ENCODE measurements at regions not wholly inside any gene's neighbourhood (a gene's known extent, or its start where the extent isn't known, plus 50 kb on each side); places are given as distances from the start of the nearest gene placed in this dataset.

DNA sequence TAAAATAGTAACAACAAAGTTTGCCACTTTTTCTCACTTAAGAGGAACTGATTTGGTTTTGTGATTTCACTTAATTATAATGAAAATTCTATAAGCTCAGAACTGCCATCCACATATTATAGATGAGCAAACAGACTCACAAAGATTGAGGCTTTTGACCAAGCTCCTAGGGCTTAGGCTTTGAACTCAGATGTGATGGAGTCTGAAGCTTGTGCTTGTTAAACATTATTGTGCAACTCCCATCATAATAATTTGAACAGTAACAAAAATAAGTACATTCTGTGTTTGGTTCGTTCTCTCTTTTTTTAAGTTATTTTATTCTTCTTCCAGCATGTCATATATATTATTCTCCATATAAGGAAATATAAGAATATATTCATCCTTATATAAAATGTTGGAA is 403.4 kb downstream of the PTPRC start:
- Histone ChIP-seq H3K27ac (ENCODE audit: low read depth in 1 of 3, low read length in 2 of 3) (no peak overlapping the region), H3K36me3 (ENCODE audit: control insufficient read depth in 3 of 3, insufficient read depth in 2 of 3, low read depth in 1 of 3, low read length in 3 of 3) (no peaks in the 10 kb centered on the region), H3K4me3 (ENCODE audit: low read depth in 1 of 3, low read length in 3 of 3) (no peak overlapping the region), H3K4me1 (ENCODE audit: control insufficient read depth in 3 of 3, insufficient read depth in 2 of 3, low read depth in 1 of 3, low read length in 2 of 3) (no peaks in the 10 kb centered on the region), H3K9me3 (ENCODE audit: control insufficient read depth in 2 of 2, insufficient read depth in 1 of 2, low read depth in 1 of 2, low read length in 1 of 2) (no peaks in the 10 kb centered on the region), H3K27me3 (ENCODE audit: control insufficient read depth in 3 of 3, insufficient read depth in 3 of 3, low read length in 3 of 3) (no peaks in the 10 kb centered on the region)
- no peak for DNase-seq
- no peak for FAIRE-seq
- WGBS, 3 donors: 81 to 86% (median 82%) methylated on average over 1 of the region's 1 CpG

DNA sequence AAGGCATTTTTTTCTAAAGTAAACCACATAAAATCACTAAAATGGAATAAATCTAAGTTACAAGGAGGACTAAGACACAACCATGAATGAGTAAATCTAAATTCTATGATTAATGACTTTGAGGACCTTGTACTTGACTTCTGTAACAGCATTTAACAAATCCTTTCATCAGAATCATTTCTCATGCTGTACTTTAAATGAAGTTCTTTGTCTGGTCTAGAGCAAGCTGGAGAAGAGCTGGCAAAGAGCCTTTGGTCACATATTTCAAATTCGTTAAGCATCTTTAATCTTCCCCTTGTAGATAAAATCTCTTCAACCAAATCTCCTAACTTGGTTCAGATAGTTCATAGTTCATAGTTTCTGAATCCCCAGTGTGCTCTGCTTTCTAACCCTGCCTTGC is 405.4 kb downstream of the PTPRC start:
- Histone ChIP-seq H3K4me3 (ENCODE audit: low read depth in 1 of 3, low read length in 3 of 3) (no peak overlapping the region), H3K36me3 (ENCODE audit: control insufficient read depth in 3 of 3, insufficient read depth in 2 of 3, low read depth in 1 of 3, low read length in 3 of 3) (no peaks in the 10 kb centered on the region), H3K27me3 (ENCODE audit: control insufficient read depth in 3 of 3, insufficient read depth in 3 of 3, low read length in 3 of 3) (no peaks in the 10 kb centered on the region), H3K4me1 (ENCODE audit: control insufficient read depth in 3 of 3, insufficient read depth in 2 of 3, low read depth in 1 of 3, low read length in 2 of 3) (no peaks in the 10 kb centered on the region), H3K27ac (ENCODE audit: low read depth in 1 of 3, low read length in 2 of 3) (no peak overlapping the region), H3K9me3 (ENCODE audit: control insufficient read depth in 2 of 2, insufficient read depth in 1 of 2, low read depth in 1 of 2, low read length in 1 of 2) (no peaks in the 10 kb centered on the region)
- FAIRE-seq (no peak), DNase-seq (no peak)
- 50 to 59% (median 54%) methylated on average over 1 of the region's 1 CpG for WGBS, 3 donors

DNA sequence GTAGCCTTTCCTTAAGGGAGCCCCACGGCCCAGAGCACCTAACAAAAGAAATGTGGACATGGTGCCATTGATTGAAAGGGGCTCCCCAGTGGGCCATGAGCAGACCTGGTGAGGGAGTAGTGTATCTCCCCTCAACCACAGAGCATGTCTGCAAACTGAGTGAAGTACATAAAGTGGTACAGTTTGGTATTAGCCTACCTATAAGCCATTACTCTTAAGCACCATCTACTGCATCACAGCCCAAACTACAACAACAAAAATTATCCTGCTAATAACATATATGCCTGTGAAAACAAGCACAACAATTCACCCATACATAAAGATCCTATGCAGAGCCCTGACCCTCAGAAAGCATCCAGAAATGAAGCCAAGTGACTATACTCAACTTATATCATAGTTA is 407.8 kb downstream of the PTPRC start:
- FAIRE-seq: no peak
- H3K4me3 ChIP-seq (ENCODE audit: low read depth in 1 of 3, low read length in 3 of 3): no peak overlapping the region

DNA sequence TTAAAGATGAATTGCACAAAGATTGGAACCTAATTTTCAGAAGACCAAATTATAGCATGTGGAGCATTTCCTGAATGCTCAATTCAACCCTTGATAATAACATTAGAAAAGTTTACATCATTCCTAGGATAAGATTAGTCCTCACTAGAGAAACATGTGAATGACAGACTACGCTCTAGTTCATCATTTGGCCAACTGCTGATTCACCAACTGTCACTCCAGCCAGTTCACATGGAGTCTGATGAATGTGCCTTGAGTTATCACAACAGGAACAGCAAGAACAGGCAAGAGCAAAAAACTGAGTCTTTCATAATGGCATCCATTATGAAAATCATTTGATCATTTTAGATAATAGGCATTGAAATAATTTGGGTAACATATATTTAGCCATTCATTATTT is 415.9 kb downstream of the PTPRC start:
- H3K27ac ChIP-seq (ENCODE audit: low read depth in 1 of 3, low read length in 2 of 3): no peak overlapping the region
- 88 to 90% (median 88%) methylated on average over 1 of the region's 1 CpG for WGBS, 3 donors
- FAIRE-seq: no peak
- no peaks in the 10 kb centered on the region for H3K36me3 ChIP-seq (ENCODE audit: control insufficient read depth in 3 of 3, insufficient read depth in 2 of 3, low read depth in 1 of 3, low read length in 3 of 3)
- H3K9me3 ChIP-seq (ENCODE audit: control insufficient read depth in 2 of 2, insufficient read depth in 1 of 2, low read depth in 1 of 2, low read length in 1 of 2): no peaks in the 10 kb centered on the region
- H3K4me3 ChIP-seq (ENCODE audit: low read depth in 1 of 3, low read length in 3 of 3): no peak overlapping the region
- no peaks in the 10 kb centered on the region for H3K4me1 ChIP-seq (ENCODE audit: control insufficient read depth in 3 of 3, insufficient read depth in 2 of 3, low read depth in 1 of 3, low read length in 2 of 3)
- no peaks in the 10 kb centered on the region for H3K27me3 ChIP-seq (ENCODE audit: control insufficient read depth in 3 of 3, insufficient read depth in 3 of 3, low read length in 3 of 3)
- DNase-seq: no peak

More for the DNA sequence above, 407.8 kb downstream of the PTPRC start:
- no peak for DNase-seq
- Histone ChIP-seq H3K36me3 (ENCODE audit: control insufficient read depth in 3 of 3, insufficient read depth in 2 of 3, low read depth in 1 of 3, low read length in 3 of 3) (no peaks in the 10 kb centered on the region), H3K27me3 (ENCODE audit: control insufficient read depth in 3 of 3, insufficient read depth in 3 of 3, low read length in 3 of 3) (no peaks in the 10 kb centered on the region), H3K27ac (ENCODE audit: low read depth in 1 of 3, low read length in 2 of 3) (no peak overlapping the region), H3K4me1 (ENCODE audit: control insufficient read depth in 3 of 3, insufficient read depth in 2 of 3, low read depth in 1 of 3, low read length in 2 of 3) (no peaks in the 10 kb centered on the region), H3K9me3 (ENCODE audit: control insufficient read depth in 2 of 2, insufficient read depth in 1 of 2, low read depth in 1 of 2, low read length in 1 of 2) (no peaks in the 10 kb centered on the region)
- WGBS, 3 donors: 29 to 90% (median 67%) methylated on average over 1 of the region's 1 CpG

DNA sequence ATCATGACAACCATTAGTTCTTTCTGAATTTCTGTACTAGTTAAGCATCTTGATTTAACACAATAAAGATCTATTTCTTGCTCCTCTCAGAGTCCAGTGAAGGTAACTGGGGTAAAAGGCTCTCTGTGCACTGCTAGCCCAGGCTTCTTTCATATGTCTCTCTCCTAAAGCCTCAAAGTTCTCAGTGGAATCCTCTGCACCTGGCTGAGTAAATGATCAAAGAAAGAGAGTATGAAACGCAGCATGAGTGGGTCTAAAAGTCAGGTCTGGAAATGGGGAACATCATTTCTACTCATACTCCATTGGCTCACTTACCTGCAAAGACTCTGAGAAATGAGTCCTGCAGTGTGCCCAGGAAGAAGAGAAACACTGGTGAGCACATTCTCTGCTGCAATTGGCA is 418.5 kb downstream of the PTPRC start:
- no peaks in the 10 kb centered on the region for H3K36me3 ChIP-seq (ENCODE audit: control insufficient read depth in 3 of 3, insufficient read depth in 2 of 3, low read depth in 1 of 3, low read length in 3 of 3)
- no peak overlapping the region for H3K27ac ChIP-seq (ENCODE audit: low read depth in 1 of 3, low read length in 2 of 3)
- H3K4me1 ChIP-seq (ENCODE audit: control insufficient read depth in 3 of 3, insufficient read depth in 2 of 3, low read depth in 1 of 3, low read length in 2 of 3): no peaks in the 10 kb centered on the region
- DNase-seq (no peak), FAIRE-seq (no peak)
- no peaks in the 10 kb centered on the region for H3K9me3 ChIP-seq (ENCODE audit: control insufficient read depth in 2 of 2, insufficient read depth in 1 of 2, low read depth in 1 of 2, low read length in 1 of 2)
- H3K4me3 ChIP-seq (ENCODE audit: low read depth in 1 of 3, low read length in 3 of 3): no peak overlapping the region
- H3K27me3 ChIP-seq (ENCODE audit: control insufficient read depth in 3 of 3, insufficient read depth in 3 of 3, low read length in 3 of 3): no peaks in the 10 kb centered on the region
- 78 to 90% (median 81%) methylated on average over 1 of the region's 1 CpG for WGBS, 3 donors

DNA sequence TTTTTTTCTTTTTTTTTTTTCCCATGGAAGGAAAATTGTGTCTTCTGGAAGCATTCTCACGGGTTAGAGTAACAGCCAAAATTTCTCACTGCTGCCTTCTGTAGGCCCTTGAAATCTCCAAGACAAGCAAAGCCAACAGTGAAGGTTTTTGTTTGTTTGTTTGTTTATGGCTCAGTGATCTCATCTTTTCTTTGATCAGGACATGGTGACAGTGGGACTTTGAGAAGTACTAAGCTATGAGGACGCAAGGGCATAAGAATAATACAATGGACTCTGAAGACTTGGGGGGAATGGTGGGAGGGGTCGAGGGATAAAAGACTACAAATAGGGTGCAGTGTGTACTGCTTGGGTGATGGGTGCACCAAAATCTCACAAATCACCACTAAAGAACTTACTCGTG is 419.4 kb downstream of the PTPRC start:
- Histone ChIP-seq H3K4me1 (ENCODE audit: control insufficient read depth in 3 of 3, insufficient read depth in 2 of 3, low read depth in 1 of 3, low read length in 2 of 3) (no peaks in the 10 kb centered on the region), H3K4me3 (ENCODE audit: low read depth in 1 of 3, low read length in 3 of 3) (no peak overlapping the region), H3K9me3 (ENCODE audit: control insufficient read depth in 2 of 2, insufficient read depth in 1 of 2, low read depth in 1 of 2, low read length in 1 of 2) (no peaks in the 10 kb centered on the region), H3K36me3 (ENCODE audit: control insufficient read depth in 3 of 3, insufficient read depth in 2 of 3, low read depth in 1 of 3, low read length in 3 of 3) (no peaks in the 10 kb centered on the region), H3K27ac (ENCODE audit: low read depth in 1 of 3, low read length in 2 of 3) (no peak overlapping the region), H3K27me3 (ENCODE audit: control insufficient read depth in 3 of 3, insufficient read depth in 3 of 3, low read length in 3 of 3) (no peaks in the 10 kb centered on the region)
- DNase-seq (no peak), FAIRE-seq (no peak)
- 63 to 80% (median 71%) methylated on average over 4 of the region's 4 CpGs for WGBS, 3 donors

DNA sequence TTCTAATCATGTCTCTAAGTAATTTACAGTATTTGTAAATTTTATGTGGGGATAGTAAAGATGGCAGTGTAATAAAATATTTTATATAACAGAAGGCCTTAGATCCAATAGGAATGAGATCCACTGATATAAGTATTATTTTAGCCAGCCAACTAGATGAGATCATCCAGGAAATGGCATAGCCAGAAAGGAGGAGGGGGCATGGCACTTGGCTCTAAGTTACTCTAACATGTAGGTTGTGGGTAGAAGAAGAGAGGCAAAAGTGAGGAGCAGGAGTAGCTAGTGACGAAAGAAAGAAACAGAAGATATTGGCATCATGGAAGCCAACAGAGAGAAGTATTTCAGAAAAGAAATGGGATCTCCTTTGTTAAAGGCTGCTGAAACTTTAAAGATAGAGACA is 426.1 kb downstream of the PTPRC start:
- H3K27me3 ChIP-seq (ENCODE audit: control insufficient read depth in 3 of 3, insufficient read depth in 3 of 3, low read length in 3 of 3): no peaks in the 10 kb centered on the region
- no peaks in the 10 kb centered on the region for H3K9me3 ChIP-seq (ENCODE audit: control insufficient read depth in 2 of 2, insufficient read depth in 1 of 2, low read depth in 1 of 2, low read length in 1 of 2)
- 90 to 98% (median 93%) methylated on average over 1 of the region's 1 CpG for WGBS, 3 donors
- no peaks in the 10 kb centered on the region for H3K4me1 ChIP-seq (ENCODE audit: control insufficient read depth in 3 of 3, insufficient read depth in 2 of 3, low read depth in 1 of 3, low read length in 2 of 3)
- H3K4me3 ChIP-seq (ENCODE audit: low read depth in 1 of 3, low read length in 3 of 3): no peak overlapping the region
- H3K27ac ChIP-seq (ENCODE audit: low read depth in 1 of 3, low read length in 2 of 3): no peak overlapping the region
- DNase-seq (no peak), FAIRE-seq (no peak)
- H3K36me3 ChIP-seq (ENCODE audit: control insufficient read depth in 3 of 3, insufficient read depth in 2 of 3, low read depth in 1 of 3, low read length in 3 of 3): no peaks in the 10 kb centered on the region

DNA sequence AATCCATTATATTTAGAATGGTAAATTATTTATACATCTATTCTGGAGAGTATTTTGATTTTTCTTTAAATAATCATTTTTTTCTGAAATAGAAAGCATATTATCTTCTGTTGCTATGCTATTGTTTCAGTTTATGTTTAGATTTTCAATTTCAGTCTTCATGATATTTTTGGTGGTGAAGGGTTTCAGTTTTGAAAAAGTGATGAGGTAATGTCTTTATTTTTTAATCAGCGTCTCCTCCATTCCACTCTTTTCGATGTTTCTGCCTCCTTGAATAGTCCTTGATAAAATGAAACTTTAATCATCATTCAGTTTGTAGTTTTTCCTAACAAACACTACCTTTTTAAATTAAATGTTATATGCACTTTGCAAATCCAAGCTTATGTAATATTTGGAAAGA is 428.6 kb downstream of the PTPRC start:
- no peaks in the 10 kb centered on the region for H3K9me3 ChIP-seq (ENCODE audit: control insufficient read depth in 2 of 2, insufficient read depth in 1 of 2, low read depth in 1 of 2, low read length in 1 of 2)
- H3K27ac ChIP-seq (ENCODE audit: low read depth in 1 of 3, low read length in 2 of 3): no peak overlapping the region
- no peaks in the 10 kb centered on the region for H3K27me3 ChIP-seq (ENCODE audit: control insufficient read depth in 3 of 3, insufficient read depth in 3 of 3, low read length in 3 of 3)
- 46 to 89% (median 72%) methylated on average over 2 of the region's 2 CpGs for WGBS, 3 donors
- H3K4me1 ChIP-seq (ENCODE audit: control insufficient read depth in 3 of 3, insufficient read depth in 2 of 3, low read depth in 1 of 3, low read length in 2 of 3): no peaks in the 10 kb centered on the region
- DNase-seq (no peak), FAIRE-seq (peak; percentile 85)
- H3K4me3 ChIP-seq (ENCODE audit: low read depth in 1 of 3, low read length in 3 of 3): no peak overlapping the region
- no peaks in the 10 kb centered on the region for H3K36me3 ChIP-seq (ENCODE audit: control insufficient read depth in 3 of 3, insufficient read depth in 2 of 3, low read depth in 1 of 3, low read length in 3 of 3)

DNA sequence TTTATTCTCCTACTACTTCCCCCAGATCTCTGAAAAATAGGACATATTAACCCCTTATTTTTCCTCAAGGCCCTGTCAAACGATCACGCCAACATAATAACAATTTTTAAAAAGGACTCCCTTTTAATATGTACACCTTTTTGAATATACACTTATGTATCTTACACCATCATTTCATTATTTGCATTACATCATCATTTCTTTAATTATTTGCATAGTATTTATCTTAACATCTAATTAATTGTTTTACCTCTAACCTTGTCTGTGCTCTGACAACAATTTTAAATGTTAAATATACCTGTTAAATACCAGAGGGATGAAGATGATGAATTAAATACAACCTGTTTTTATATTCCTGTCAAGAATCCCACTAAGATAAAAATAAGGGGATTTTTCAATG is 432.2 kb downstream of the PTPRC start:
- no peaks in the 10 kb centered on the region for H3K9me3 ChIP-seq (ENCODE audit: control insufficient read depth in 2 of 2, insufficient read depth in 1 of 2, low read depth in 1 of 2, low read length in 1 of 2)
- H3K27ac ChIP-seq (ENCODE audit: low read depth in 1 of 3, low read length in 2 of 3): no peak overlapping the region
- no peaks in the 10 kb centered on the region for H3K36me3 ChIP-seq (ENCODE audit: control insufficient read depth in 3 of 3, insufficient read depth in 2 of 3, low read depth in 1 of 3, low read length in 3 of 3)
- WGBS, 3 donors: 77 to 97% (median 92%) methylated on average over 2 of the region's 2 CpGs
- no peak overlapping the region for H3K4me3 ChIP-seq (ENCODE audit: low read depth in 1 of 3, low read length in 3 of 3)
- DNase-seq (no peak), FAIRE-seq (peak; percentile 83)
- no peaks in the 10 kb centered on the region for H3K4me1 ChIP-seq (ENCODE audit: control insufficient read depth in 3 of 3, insufficient read depth in 2 of 3, low read depth in 1 of 3, low read length in 2 of 3)
- no peaks in the 10 kb centered on the region for H3K27me3 ChIP-seq (ENCODE audit: control insufficient read depth in 3 of 3, insufficient read depth in 3 of 3, low read length in 3 of 3)
